Fibroblast of lung (primary cell): ENCODE measurements at regions not wholly inside any gene's neighbourhood (a gene's known extent, or its start where the extent isn't known, plus 50 kb on each side); places are given as distances from the start of the nearest gene placed in this dataset.

Experiments
- DNase-seq, 2 donors: peaks; one replicate each; pipeline versions ENCODE4 v3.0.0 to v3.0.0-alpha.2; 2010; ENCODE audit warnings: low read depth in 2 of 2
- H2AFZ ChIP-seq: 2 replicates; pipeline ENCODE4 v1.5.1; 2012; ENCODE audit warnings: low read length, control low read depth, inconsistent platforms
- H3K27ac ChIP-seq: 2 replicates; pipeline ENCODE4 v1.5.1; 2011; ENCODE audit warnings: low read length, control low read depth; ENCODE audit not compliant: insufficient read depth
- H3K27me3 ChIP-seq: 2 replicates; pipeline ENCODE4 v1.5.1; 2011; ENCODE audit warnings: mild to moderate bottlenecking, low read length; ENCODE audit not compliant: control insufficient read depth, insufficient read depth
- H3K36me3 ChIP-seq: 2 replicates; pipeline ENCODE4 v1.5.1; 2011; ENCODE audit warnings: low read length; ENCODE audit not compliant: control insufficient read depth, insufficient read depth
- H3K4me1 ChIP-seq: 2 replicates; pipeline ENCODE4 v1.5.1; 2011; ENCODE audit warnings: low read length; ENCODE audit not compliant: control insufficient read depth, insufficient read depth; ENCODE audit errors: extremely low read depth
- H3K4me2 ChIP-seq: 2 replicates; pipeline ENCODE4 v1.5.1; 2011; ENCODE audit warnings: low read length, control low read depth; ENCODE audit not compliant: insufficient read depth; ENCODE audit errors: extremely low read depth
- H3K4me3 ChIP-seq, 4 experiments: fragments of 200-600 bp in 1 of 4; sonication (generic) in 1 of 4; replicated peaks in 1 of 4; 2 replicates each; pipeline ENCODE4 v1.5.1; 2011 to 2016; ENCODE audit warnings: low read length in 4 of 4, low read depth in 3 of 4, mild to moderate bottlenecking in 3 of 4, control low read depth in 2 of 4, inconsistent platforms in 1 of 4, mixed read lengths in 1 of 4; ENCODE audit not compliant: insufficient read depth in 1 of 4; ENCODE audit errors: control extremely low read depth in 1 of 4
- H3K79me2 ChIP-seq: 2 replicates; pipeline ENCODE4 v1.5.1; 2012; ENCODE audit warnings: mild to moderate bottlenecking, low read length, inconsistent platforms; ENCODE audit not compliant: control insufficient read depth, insufficient read depth
- H3K9ac ChIP-seq: 2 replicates; pipeline ENCODE4 v1.5.1; 2011; ENCODE audit warnings: mild to moderate bottlenecking, low read length, control low read depth; ENCODE audit not compliant: insufficient read depth
- H3K9me3 ChIP-seq: 2 replicates; pipeline ENCODE4 v1.5.1; 2012; ENCODE audit warnings: low read depth, low read length; ENCODE audit not compliant: control insufficient read depth, insufficient read depth
- H4K20me1 ChIP-seq: 2 replicates; pipeline ENCODE4 v1.5.1; 2011; ENCODE audit warnings: low read length; ENCODE audit not compliant: control insufficient read depth, insufficient read depth; ENCODE audit errors: extremely low read depth
- EZH2 ChIP-seq: IDR thresholded peaks from 2 replicates; pipeline ENCODE4 v1.5.1; 2012; ENCODE audit warnings: low read length, control low read depth, mild to moderate bottlenecking; ENCODE audit errors: missing control alignments
- TF ChIP-seq, protein P1 (sequence below), 2 donors: IDR thresholded peaks in 1 of 2; conservative IDR thresholded peaks in 1 of 2; 1 replicate in 1 of 2; 2 replicates in 1 of 2; pipeline ENCODE4 v1.5.1; 2011 to 2012; ENCODE audit warnings: low read length in 2 of 2, control low read depth in 1 of 2, inconsistent platforms in 1 of 2, low read depth in 1 of 2, mild to moderate bottlenecking in 1 of 2

GRCh38 chr15:39451121-39451688, 129.7 kb upstream of the THBS1 start:
- Histone ChIP-seq H3K27me3 (no peaks in the 10 kb centered on the region), H3K9ac (no peak overlapping the region), H3K4me3 (no peak overlapping the region), H3K79me2 (no peaks in the 10 kb centered on the region), H3K36me3 (no peaks in the 10 kb centered on the region), H3K9me3 (no peaks in the 10 kb centered on the region), H3K4me2 (no peak overlapping the region), H4K20me1 (no peaks in the 10 kb centered on the region), H3K27ac (no peak overlapping the region), H3K4me1 (peaks cover 2% of the 10 kb centered on the region), H2AFZ (no peak overlapping the region)
- no peak for TF ChIP-seq EZH2
- TF ChIP-seq, protein P1, sequence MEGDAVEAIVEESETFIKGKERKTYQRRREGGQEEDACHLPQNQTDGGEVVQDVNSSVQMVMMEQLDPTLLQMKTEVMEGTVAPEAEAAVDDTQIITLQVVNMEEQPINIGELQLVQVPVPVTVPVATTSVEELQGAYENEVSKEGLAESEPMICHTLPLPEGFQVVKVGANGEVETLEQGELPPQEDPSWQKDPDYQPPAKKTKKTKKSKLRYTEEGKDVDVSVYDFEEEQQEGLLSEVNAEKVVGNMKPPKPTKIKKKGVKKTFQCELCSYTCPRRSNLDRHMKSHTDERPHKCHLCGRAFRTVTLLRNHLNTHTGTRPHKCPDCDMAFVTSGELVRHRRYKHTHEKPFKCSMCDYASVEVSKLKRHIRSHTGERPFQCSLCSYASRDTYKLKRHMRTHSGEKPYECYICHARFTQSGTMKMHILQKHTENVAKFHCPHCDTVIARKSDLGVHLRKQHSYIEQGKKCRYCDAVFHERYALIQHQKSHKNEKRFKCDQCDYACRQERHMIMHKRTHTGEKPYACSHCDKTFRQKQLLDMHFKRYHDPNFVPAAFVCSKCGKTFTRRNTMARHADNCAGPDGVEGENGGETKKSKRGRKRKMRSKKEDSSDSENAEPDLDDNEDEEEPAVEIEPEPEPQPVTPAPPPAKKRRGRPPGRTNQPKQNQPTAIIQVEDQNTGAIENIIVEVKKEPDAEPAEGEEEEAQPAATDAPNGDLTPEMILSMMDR (conservative IDR thresholded peaks at IDR 0.05 in 1 of 2, IDR thresholded peaks at IDR 0.05 in 1 of 2; ENCODE audit: low read depth in 1 of 2, low read length in 2 of 2), result no peak
- peak in 1 of 2 donors; percentile 50 for DNase-seq

GRCh38 chr15:39451871-39452270, 129.0 kb upstream of the THBS1 start:
- no peaks in the 10 kb centered on the region for H3K36me3 ChIP-seq
- no peak for DNase-seq
- no peak overlapping the region for H2AFZ ChIP-seq
- H3K27me3 ChIP-seq, result no peaks in the 10 kb centered on the region
- no peaks in the 10 kb centered on the region for H4K20me1 ChIP-seq
- no peak overlapping the region for H3K27ac ChIP-seq
- H3K4me2 ChIP-seq, result no peak overlapping the region
- peaks cover 2% of the 10 kb centered on the region for H3K4me1 ChIP-seq
- no peak overlapping the region for H3K4me3 ChIP-seq
- H3K9me3 ChIP-seq, result no peaks in the 10 kb centered on the region
- no peak for TF ChIP-seq EZH2
- TF ChIP-seq, protein P1 (conservative IDR thresholded peaks at IDR 0.05 in 1 of 2, IDR thresholded peaks at IDR 0.05 in 1 of 2; ENCODE audit: low read depth in 1 of 2, low read length in 2 of 2), result no peak
- H3K79me2 ChIP-seq, result no peaks in the 10 kb centered on the region
- no peak overlapping the region for H3K9ac ChIP-seq

DNA sequence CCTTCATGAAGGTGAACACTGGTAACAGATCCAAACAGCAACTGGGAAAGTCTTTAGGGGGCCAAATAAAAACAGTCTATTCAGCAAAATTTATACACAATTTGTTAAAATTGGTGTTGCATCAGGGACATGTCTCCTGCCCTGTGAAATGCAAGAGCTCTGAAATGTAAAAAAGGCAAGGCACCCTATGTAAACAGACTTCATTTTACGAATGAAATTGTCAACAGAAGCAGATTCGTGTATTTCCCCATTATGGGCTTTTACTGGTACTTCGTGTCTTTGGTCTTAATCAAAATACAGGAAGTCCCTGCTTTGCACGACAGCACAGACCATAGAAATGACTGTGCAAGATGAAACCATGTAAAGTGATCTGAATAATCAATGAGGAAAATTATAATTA, 127.3 kb upstream of the THBS1 start:
- H4K20me1 ChIP-seq, result no peaks in the 10 kb centered on the region
- H3K4me1 ChIP-seq, result peaks cover 2% of the 10 kb centered on the region
- no peak for DNase-seq
- TF ChIP-seq, protein P1 (conservative IDR thresholded peaks at IDR 0.05 in 1 of 2, IDR thresholded peaks at IDR 0.05 in 1 of 2; ENCODE audit: low read depth in 1 of 2, low read length in 2 of 2), result no peak
- no peak for TF ChIP-seq EZH2
- no peaks in the 10 kb centered on the region for H3K9me3 ChIP-seq
- H3K27ac ChIP-seq, result no peak overlapping the region
- no peak overlapping the region for H3K4me3 ChIP-seq
- no peak overlapping the region for H3K4me2 ChIP-seq
- no peaks in the 10 kb centered on the region for H3K79me2 ChIP-seq
- H3K9ac ChIP-seq, result no peak overlapping the region
- no peaks in the 10 kb centered on the region for H3K36me3 ChIP-seq
- H2AFZ ChIP-seq, result no peak overlapping the region
- H3K27me3 ChIP-seq, result no peaks in the 10 kb centered on the region
